GM19455 (cell line): ENCODE measurements at regions not wholly inside any gene's neighbourhood (a gene's known extent, or its start where the extent isn't known, plus 50 kb on each side); places are given as distances from the start of the nearest gene placed in this dataset.

Source experiments
- ATAC-seq: cut with Tn5 transposase; IDR thresholded peaks from one replicate; pipeline ENCODE4 v1.9.1; 2021; ENCODE audit not compliant: unreplicated experiment

GRCh38 chr22:48900626-48901025 lies 927.0 kb downstream of the BRD1 start:
- no peak for ATAC-seq

DNA sequence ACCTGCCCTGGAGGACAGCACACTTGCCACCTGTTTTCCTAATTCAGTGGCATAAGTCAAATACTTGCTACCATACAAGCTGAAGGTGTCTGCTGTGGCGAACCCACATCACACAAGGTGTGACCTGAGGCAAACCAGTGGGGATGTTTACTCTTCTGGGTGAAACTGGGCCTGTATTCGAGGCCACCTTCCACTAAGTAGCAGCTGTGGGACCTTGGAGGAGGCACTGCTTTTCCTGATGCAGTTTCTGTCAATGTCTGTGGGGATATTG lies 927.4 kb downstream of the BRD1 start:
- no peak for ATAC-seq

DNA sequence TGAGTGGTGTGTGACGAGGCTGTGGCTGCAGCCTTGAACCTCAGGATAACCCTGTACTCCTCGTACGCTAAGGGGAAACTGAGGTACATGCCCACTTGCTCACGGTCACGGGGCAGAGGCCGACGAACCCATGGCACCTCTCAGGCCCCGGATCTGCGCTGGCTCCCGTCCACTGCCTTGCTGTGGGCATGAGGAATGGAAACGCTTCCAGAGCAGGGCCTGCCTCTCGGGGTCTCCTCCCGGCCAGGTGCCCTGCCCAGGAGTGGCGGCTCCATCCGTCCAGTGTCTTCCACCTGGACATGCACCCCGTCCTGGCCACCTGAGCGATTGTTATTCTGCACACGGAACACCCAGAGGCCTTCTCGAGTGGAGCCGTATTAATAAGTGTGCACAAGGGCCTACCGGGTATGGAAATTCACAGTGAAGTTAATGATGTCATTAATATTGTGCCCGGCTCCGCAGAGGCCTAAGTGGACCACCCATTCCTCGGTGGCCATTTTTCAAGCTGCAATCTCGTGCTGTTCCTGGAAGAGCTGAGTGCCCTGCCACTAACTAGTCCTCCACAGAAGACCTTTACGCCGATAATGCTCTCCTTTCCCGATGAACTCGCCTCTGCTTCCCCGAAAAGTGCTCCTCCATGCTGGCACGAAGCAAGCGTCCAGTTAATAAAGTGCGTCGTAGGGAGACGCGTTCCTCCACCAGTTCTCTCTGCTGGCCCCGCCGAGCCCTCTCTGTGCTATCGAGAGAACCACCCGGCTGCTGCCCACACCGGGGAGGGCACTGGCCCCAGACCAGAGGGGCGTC lies 927.9 kb downstream of the BRD1 start:
- ATAC-seq: no peak

DNA sequence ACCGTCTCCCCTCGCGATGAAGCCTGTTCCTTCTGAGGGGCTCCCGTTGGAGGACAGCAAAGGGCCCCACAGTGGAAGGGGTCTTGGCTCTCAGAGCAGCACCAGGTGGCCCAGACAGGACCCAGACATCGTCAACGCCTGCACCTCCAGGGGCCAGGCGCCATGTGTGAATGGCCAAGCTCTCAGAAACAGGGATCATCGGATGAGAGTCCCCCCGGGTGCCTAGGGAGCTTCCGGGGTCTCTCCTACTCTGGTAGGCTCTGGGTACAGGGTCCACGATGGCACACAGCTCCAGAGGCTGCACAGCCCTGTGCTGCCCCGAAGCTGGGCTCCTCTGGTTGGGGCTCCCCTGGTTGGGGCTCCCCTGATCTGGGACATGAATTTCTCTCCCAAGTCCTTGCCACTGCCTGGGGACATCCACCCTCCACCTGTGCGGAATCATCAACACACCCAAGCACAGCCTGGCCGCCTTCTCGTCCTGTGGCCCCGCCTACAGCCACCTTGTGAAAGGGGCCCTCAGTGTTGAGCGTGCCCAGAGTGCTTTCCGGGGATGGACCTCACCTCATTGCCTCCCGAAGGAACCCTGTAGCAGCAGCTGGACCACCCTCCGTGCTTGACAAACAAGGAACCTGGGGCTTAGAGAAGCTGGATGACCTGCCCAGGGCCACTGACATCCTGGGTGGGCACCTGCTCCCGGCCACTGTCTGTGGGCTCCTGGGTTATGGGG lies 929.0 kb downstream of the BRD1 start:
- no peak for ATAC-seq

DNA sequence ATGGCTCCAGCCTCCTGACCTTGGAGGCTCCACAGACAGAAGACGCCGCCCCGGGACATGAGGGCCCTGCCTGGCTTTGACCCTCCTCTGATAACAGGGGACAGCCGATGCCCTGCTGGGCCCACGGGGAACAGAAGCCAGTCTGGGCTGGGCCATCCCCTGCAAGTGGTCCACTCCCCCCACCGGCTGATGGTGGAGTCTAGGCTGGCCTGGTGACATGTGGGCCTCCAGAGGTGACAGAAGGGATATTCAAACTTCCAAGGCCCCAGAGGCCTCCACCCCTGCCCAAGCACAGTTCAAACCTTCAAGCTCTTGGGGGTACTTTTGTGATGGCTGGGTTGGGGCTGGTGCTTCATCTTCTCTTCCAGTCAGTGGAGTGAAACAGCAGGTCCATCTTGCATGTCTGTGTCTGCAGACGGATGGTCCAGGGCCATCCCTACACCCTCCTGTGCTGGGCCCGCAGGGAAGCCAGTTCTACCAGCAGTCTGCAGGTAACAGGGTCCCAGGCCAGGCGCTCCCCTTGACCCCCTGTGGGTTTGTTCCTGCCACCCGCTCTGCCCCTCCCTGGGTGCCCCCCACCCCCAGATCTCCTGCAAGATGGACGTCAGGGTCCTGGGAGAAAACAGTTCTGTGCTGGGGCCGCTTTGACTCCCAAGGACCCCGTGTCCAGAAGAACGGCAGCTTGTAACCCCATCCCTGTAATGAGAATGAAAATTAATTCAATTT lies 929.9 kb downstream of the BRD1 start:
- no peak for ATAC-seq

- ATAC-seq: no peak
Measured at GRCh38 chr22:48896766-48897644, 930.7 kb downstream of the BRD1 start.

DNA sequence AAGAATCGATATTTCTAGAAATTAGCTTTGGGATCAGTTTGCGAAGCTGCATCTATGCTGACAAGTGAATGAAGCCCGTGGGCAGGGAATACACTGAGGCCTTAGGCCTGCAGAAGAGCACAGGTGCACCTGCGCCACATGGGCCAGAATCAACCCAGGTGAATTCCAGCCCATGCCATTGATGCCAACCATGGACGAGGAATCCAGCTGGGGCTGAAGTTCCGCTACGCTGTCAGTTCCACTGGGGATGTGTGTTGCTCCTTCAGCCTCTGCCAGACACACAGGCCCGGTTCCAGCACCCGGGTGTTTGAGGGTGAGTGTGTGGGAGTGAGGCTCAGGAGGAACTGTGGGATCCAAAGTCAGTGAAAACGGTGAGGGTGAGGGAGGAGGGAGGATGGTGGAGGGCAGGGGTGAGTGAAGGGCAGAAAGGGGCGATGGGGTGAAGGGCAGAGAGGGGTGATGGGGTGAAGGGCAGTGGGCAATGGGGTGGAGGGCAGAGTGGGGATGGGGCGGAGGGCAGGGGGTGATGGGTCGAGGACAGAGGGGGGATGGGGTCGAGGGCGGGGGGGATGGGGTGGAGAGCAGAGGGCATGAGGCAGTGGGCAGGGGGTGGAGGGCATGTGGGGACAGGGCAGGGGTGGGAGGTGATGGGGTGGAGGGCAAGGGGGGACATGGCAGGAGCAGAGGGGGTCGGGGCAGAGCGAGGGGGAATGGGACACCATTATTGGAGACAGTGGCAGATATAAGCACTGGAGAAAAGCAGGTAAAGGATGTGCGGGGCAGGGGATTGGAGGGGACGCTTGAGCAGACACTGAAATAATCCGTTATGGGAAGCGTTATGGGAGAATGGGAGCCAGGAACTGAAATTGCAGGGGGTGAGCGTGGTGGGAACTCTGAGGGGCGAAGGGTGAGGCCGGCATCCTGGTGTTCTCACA lies 931.6 kb downstream of the BRD1 start:
- no peak for ATAC-seq

DNA sequence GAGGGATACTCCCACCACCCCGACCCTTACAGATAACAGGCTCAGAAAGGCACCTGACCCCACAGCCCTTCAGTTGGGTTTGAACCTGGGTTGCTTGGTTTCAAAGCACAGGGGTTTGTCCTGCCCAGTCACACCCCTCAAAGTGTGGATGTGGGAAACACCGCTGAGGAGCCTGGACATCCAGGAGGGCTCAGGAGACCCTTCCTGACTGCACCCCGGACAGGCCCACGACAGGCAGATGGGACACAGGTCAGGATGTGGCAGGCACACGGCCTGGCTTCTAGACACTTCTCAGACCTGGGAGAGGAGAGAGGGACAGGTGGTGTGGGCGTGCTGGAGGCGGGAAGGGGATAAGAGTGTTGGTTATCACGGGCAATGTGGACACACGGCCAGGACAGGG lies 932.3 kb downstream of the BRD1 start:
- ATAC-seq: no peak

- no peak for ATAC-seq
Measured at GRCh38 chr22:48894804-48895250, 932.8 kb downstream of the BRD1 start.

DNA sequence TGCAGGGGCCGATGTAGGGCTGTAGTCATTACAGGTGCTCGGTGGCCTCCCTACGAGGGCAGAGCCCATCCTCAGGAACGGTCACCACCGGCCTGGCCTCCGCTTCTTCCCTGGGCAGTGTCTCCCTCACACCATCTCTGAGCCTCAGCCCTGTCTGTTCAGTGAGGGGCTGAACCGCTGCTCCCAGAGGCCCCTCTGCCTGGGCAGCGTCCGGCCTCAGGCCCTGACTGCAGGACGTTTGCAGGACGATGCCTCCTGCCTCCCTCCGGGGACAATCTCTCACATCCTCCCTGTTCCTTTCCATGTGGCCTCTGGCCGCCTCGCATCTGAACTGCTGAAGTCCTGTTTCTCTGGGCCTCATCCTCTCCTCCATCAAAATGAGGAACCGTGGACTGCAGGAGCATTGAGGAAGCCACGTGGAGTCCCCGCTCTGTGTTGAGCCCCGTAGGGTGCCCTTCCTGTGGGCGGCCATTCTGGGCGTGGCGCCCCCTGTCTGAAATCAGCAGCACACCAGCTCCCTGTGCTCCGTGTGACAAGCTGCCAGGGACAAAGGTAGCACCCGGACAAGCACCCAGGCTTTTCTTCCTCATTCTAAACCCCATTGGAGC lies 933.5 kb downstream of the BRD1 start:
- ATAC-seq: no peak

DNA sequence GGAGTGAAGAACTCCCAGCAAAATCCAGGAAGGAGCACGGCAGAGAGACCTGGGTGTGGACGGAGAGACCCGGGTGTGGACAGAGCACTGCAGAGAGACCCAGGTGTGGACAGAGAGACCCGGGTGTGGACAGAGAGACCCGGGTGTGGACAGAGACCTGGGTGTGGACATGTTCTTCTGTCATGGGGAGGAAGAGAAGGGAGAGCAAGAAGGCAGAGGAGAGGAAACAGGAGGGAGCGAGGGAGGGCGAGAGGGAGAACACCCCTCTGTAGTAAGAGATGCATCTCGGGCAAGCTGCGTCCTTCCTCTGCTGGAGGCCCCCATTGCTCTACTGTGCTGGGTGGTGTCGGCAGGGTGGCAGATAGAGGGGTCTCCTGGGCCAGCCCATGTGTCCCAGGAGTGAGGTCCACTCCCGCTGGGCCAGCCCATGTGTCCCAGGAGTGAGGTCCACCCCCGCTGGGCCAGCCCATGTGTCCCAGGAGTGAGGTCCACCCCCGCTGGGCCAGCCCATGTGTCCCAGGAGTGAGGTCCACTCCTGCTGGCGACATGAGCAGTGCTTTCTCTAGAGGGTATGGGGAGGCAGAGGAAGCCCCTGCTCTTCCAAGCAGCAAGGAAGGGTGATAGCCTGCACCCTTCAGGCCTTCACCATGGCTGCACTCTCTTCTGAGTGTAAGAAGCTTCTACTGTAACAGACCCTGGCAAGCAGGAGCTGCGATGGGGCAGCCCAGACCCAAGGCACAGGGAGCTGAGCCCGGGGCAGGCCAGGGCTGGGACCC lies 934.2 kb downstream of the BRD1 start:
- ATAC-seq: no peak

- ATAC-seq: no peak
Measured at GRCh38 chr22:48892578-48893287, 934.9 kb downstream of the BRD1 start.

- ATAC-seq: no peak
Measured at GRCh38 chr22:48891688-48892577, 935.7 kb downstream of the BRD1 start.

DNA sequence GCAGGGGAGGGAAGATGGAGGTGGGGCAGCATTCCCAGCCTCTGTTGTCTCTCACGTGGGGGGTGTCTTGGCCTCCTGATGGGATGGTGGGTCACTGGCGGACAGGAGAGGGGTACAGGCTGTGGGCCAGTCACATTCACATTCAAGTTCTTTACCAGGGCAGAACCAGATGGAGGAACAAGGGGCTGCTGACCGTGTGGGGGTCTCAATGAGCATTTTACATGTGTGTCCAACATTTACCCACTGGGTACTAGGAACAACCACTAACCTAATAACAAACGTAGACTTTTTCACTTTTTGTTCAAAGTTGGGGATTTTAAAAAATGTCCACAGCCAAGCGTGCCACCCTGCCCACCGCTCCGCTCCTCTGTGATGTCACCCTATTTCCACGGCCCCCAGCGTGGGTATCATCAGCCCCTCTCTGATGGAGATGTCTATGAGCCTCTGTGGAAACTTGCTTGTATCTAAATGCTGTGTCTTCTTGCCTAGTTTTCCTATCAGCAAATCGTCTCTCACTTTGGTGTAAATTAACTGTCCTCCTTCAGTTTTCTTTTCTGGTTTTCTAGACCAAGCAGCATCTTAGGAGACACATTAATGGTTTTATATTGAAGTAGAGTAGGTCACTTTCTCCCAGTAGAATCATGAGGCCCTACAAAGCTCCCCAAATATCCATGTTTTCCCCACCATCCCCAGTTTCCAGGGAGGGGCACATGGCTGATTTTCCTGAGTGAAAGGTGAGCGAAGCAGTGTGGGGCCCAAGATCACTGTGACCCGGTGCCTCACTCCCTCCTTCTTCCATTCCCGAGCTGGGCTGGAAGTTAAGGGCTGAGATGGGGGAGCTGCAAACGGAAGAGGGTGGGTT lies 936.7 kb downstream of the BRD1 start:
- no peak for ATAC-seq

- no peak for ATAC-seq
Measured at GRCh38 chr22:48889887-48890692, 937.6 kb downstream of the BRD1 start.
